Fibroblast of pulmonary artery (primary cell): ENCODE measurements at regions not wholly inside any gene's neighbourhood (a gene's known extent, or its start where the extent isn't known, plus 50 kb on each side); places are given as distances from the start of the nearest gene placed in this dataset.

Experiments used
- DNase-seq: peaks from one replicate; pipeline ENCODE4 v3.0.0-alpha.2; 2010; ENCODE audit warnings: low read depth
- H3K4me3 ChIP-seq: replicated peaks from 2 replicates; pipeline ENCODE4 v1.5.1; 2011; ENCODE audit warnings: low read depth, mild to moderate bottlenecking, control low read depth, low read length, moderate library complexity
- CTCF ChIP-seq: IDR thresholded peaks from 2 replicates; pipeline ENCODE4 v1.5.1; 2011; ENCODE audit warnings: mild to moderate bottlenecking, control low read depth, low read length, inconsistent platforms; ENCODE audit errors: missing control alignments

GRCh38 chr18:73793386-73793785 lies 354.2 kb downstream of the FBXO15 start:
- H3K4me3 ChIP-seq: no peak overlapping the region
- DNase-seq: peak; percentile 67
- no peak for TF ChIP-seq CTCF

GRCh38 chr18:73791081-73791480 lies 356.6 kb downstream of the FBXO15 start:
- no peak for DNase-seq
- no peak overlapping the region for H3K4me3 ChIP-seq
- no peak for TF ChIP-seq CTCF

GRCh38 chr18:73790587-73790986 lies 357.0 kb downstream of the FBXO15 start:
- H3K4me3 ChIP-seq: no peak overlapping the region
- TF ChIP-seq CTCF: no peak
- no peak for DNase-seq

GRCh38 chr18:73787316-73787715 lies 360.3 kb downstream of the FBXO15 start:
- no peak overlapping the region for H3K4me3 ChIP-seq
- TF ChIP-seq CTCF: no peak
- no peak for DNase-seq

- TF ChIP-seq CTCF: no peak
- DNase-seq: peak; percentile 84
- no peak overlapping the region for H3K4me3 ChIP-seq
Observed at GRCh38 chr18:73785300-73785699, 362.3 kb downstream of the FBXO15 start.

GRCh38 chr18:73784853-73785252 lies 362.8 kb downstream of the FBXO15 start:
- no peak for TF ChIP-seq CTCF
- DNase-seq: no peak
- no peak overlapping the region for H3K4me3 ChIP-seq

- no peak for TF ChIP-seq CTCF
- DNase-seq: no peak
- no peak overlapping the region for H3K4me3 ChIP-seq
Observed at GRCh38 chr18:73782405-73782804, 365.2 kb downstream of the FBXO15 start.
